Transverse colon (tissue), 4 donors: ENCODE measurements at regions not wholly inside any gene's neighbourhood (a gene's known extent, or its start where the extent isn't known, plus 50 kb on each side); places are given as distances from the start of the nearest gene placed in this dataset.

Source experiments
- POLR2A ChIP-seq: fragments of 450-650 bp; IDR thresholded peaks from one replicate; pipeline ENCODE4 v1.6.1; 2016; ENCODE audit warnings: antibody characterized with exemption, mild to moderate bottlenecking, moderate library complexity
- POLR2AphosphoS5 ChIP-seq, 3 donors: sonication (generic); formaldehyde crosslinking; IDR thresholded peaks; one replicate each; pipeline ENCODE4 v1.6.1; 2016; ENCODE audit warnings: antibody characterized with exemption in 3 of 3
- TF ChIP-seq, protein P1 (sequence below), 5 experiments: fragments of 200-600 bp in 3 of 5; fragments of 450-650 bp in 2 of 5; sonication (generic) in 3 of 5; IDR thresholded peaks; 1 replicate in 2 of 5; 2 replicates in 3 of 5; pipeline ENCODE4 v1.5.1; 2016 to 2017; ENCODE audit warnings: antibody characterized with exemption in 5 of 5, inconsistent platforms in 3 of 5, mild to moderate bottlenecking in 2 of 5, moderate library complexity in 1 of 5

DNA sequence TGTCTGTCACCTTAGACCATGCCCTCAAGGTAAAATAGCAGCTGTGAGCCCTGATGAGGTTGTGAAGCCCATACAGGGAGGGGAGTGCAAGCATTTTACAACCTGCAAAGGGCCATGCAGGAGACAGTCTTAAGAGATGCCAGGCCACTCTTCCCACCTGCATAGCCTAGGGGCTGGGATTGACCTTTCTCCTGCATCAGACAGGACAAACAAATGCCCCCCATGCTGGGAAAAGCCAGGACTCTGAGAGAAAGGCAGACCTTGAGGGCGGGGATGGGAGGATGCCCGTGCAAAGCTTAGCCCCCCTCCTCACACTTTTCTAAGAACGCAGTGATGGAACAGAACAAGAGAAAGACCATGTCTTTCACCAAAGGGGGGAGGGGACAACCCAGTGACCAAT is 137.9 kb upstream of the MAMLD1 start:
- TF ChIP-seq POLR2A (no peak), POLR2AphosphoS5 (IDR thresholded peaks at IDR 0.05) (no peak)
- TF ChIP-seq, protein P1, sequence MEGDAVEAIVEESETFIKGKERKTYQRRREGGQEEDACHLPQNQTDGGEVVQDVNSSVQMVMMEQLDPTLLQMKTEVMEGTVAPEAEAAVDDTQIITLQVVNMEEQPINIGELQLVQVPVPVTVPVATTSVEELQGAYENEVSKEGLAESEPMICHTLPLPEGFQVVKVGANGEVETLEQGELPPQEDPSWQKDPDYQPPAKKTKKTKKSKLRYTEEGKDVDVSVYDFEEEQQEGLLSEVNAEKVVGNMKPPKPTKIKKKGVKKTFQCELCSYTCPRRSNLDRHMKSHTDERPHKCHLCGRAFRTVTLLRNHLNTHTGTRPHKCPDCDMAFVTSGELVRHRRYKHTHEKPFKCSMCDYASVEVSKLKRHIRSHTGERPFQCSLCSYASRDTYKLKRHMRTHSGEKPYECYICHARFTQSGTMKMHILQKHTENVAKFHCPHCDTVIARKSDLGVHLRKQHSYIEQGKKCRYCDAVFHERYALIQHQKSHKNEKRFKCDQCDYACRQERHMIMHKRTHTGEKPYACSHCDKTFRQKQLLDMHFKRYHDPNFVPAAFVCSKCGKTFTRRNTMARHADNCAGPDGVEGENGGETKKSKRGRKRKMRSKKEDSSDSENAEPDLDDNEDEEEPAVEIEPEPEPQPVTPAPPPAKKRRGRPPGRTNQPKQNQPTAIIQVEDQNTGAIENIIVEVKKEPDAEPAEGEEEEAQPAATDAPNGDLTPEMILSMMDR (IDR thresholded peaks at IDR 0.05), result no peak
